Activated CD4-positive, alpha-beta T cell treated with anti-CD3 and anti-CD28 coated beads for 48 hours (primary cell): ENCODE measurements at regions not wholly inside any gene's neighbourhood (a gene's known extent, or its start where the extent isn't known, plus 50 kb on each side); places are given as distances from the start of the nearest gene placed in this dataset.
"Not testable (repeated sequence)": the region's sequence is repeated elsewhere in the genome, so short reads cannot be mapped to it uniquely, and the experiment has no call there.

ENCODE experiments used
- DNase-seq: peaks from one replicate; pipeline ENCODE4 v3.0.0-alpha.2; 2020

DNA sequence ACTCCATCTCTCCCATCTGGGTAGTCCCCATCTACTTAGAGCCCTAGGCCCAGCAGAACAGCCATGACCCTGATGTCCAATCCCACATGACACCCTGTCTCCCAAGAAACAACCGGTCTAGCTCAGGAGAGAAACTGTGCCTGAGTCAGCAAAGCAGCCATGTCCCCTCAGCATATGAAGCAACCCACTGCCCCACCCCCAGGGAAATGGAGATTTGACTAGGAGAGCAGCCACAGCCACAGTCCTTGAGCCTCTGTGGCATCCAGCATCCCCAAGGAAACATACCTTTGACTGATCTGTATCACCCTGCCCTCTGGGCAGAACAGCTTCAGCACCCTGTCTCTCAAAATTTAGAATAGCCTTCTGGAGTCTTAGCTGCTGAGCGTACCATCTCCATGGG lies 641.9 kb upstream of the FBXO33 start:
- DNase-seq: no peak

DNA sequence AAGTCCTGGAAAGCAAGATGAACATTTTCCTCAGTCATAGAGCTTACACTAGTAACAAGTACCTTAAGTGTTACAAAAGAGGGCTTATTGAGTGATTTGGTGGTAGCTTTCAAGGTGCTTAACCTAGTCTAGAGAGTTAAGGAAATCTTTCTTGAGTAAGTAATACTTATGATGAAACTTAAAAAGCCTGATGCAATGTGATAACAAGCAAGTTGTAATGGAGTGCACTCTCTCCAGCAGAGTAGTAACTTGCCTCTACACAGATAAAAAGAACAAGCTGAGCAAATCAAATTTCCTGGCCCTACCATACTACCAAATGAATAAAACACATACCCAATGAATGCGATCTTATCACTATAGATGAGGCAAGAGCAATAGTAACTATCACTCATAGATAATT lies 639.9 kb upstream of the FBXO33 start:
- DNase-seq: no peak

DNA sequence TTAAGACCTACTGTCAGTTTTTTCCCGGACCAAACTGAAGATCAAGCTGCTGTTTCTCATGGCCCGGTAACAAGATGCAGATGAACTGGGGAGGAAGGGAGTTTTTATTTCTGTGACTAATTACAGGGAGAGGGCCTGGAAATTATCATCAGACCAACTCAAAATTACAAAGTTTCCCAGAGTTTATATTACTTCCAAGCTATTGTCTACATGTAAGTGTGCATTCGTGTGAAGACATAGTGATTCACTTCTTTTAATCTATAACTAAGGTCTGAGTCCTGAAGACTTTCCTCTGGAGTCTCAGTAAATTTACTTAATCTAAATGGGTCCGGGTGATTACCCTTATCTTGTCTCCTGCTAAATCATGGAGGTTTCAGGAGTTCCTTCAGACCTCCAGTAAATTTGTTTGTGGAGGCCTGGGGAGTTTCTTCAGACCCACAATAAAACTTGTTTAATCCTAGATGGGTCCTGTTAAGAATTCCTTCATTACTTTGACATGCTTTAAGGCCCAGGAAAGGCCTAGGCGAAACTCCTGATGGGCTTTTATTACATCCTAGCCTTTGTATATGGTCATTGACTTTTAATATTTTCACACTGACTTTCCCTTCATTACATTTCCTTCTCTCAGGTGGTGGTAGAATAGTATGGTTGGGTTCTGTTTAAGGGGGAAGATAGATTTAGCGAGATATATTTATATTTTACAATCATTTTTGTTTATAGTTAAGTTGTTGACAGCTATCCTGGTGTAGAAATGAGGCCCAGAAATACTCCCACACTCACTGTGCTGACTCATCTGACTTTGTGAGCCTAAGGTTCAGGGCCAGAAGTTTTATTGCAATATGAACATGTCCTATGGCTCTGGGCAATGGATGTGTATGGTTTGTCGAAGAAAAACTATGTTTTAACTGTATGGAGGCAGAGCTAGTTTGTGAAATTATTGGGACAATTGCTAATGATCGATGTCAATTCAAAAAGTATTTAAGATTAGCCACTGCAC lies 627.0 kb upstream of the FBXO33 start:
- DNase-seq: no peak

DNA sequence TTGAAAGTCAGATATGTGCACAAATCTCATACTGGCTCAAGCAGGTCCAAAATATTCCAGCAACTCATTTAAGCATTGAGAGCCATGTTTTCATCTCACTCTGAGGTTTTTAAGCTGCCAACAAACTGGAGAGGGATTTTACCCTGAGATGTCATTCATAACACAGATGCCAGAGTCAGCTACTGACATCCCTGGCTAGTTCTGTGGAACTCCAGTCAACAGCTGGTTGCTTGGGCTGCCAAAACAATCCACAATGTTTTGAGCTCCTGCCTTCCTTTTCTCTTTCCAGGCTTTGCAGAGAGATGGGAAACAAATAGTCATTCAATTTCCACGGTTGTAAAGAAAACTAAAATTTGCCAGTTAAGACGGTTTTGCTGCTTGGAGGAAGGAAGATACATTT lies 621.2 kb upstream of the FBXO33 start:
- DNase-seq: no peak

DNA sequence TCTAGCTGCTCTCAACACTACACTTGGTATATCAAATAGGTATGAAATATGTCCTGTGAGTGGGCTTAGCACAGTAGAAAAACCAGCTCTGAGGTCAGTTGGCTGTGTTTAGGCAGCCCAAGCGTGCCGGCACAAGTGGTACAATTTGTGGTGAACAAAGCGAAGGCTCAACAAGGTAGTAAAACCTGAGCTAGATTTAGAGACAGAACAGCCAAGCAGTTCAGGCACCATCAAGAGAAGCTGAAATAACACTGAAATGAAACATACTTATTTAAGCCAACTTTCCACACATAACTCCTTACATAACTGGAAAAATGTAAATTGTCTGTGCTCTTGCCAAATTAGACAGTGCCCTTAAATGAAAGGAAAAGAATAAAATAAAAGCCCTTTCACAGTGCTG lies 596.8 kb upstream of the FBXO33 start:
- DNase-seq: no peak

DNA sequence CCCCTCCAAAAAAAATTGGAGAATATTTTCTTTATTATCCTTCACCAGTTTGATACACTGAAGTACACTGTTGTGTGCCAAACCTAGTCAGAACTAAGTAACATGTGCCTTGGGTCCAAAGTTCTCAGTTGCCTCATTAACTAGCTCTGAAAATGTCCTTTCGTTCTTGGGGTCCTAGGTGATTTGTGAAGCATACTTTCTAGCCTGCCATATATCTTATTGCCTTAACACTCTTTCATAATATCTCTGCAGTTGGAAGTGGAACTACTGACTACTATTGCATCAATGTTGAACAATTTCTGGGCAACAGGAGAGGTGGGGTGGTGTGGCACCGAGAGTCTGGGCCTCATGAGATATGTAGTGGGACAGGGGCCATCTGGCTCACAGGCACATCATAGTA lies 592.9 kb upstream of the FBXO33 start:
- no peak for DNase-seq

DNA sequence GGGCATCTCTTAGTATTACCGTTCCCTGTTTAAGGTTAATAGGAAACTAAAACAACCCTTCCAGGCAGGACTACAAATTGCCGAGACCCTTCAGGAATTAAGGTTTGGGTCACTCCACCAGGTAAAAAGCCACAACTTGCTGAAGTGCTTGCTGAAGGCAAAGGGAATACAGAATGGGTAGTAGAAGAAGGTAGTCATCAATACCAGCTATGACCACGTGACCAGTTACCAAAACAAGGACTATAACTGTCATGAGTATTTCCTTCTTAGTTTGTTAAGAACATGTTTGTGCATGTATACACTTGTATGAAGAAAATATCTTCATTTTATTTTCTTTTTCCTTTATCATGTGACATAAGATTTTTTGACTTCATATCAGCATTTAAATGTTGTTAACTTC lies 578.7 kb upstream of the FBXO33 start:
- DNase-seq: no peak

DNA sequence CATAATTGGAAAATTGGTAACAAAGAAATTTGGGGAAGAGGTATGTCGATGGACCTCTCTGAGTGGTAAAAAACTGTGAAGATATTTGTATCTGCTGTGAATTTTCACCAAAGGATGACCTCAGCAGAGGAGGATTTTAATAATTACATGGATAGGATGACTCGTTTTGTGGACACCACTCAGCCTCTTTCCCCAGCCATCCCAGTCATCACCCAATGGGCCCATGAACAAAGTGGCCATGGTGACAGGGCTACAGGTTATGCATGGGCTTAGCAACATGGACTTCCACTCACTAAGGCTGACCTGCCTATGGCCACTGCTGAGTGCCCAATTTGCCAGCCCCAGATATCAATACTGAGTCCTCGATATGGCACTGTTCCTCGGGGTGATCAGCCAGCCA lies 577.5 kb upstream of the FBXO33 start:
- no peak for DNase-seq

DNA sequence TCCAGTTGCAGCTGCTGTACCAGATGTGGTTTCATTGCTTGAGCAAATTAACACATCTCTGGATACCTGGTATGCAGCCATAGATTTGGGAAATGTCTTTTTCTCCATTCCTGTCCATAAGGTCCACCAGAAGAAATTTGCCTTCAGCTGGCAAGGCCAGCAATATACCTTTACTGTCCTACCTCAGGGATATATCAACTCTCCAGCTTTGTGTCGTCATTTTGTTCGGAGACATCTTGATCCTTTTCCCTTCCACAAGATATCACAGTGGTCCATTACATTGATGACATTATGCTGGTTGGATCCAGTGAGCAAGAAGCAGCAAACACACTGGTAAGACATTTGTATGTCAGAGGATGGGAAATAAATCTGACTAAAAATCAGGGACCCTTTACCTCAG lies 576.1 kb upstream of the FBXO33 start:
- DNase-seq: not testable (repeated sequence)

DNA sequence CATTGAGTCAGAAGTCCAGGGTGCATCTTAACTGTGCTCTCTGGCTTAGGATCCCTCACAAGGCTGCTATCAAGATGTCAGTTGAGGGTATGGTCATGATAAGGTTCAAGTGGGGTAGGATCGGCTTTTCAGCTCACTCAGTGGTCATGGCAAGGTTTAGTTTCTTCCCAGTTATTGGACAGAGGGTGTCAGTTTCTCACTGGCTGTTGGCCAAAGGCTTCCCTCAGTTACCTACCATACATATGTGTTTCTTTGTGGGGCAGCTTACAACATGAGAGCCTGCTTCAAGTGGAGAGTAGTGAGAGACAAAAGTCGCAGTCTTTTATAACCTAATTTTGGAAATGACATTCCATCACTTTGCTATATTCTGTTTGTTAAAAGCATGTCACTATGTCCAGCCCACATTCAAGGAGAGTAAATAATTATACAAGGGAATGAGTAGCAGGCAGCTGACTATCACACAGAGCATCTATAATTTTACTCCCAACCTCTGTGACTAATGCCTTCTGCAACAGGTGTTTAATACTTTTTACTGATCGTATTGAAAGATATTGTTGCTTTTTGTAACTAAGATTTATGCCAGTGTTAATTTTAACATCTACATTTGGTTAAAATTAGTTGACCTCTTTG lies 572.8 kb upstream of the FBXO33 start:
- no peak for DNase-seq

DNA sequence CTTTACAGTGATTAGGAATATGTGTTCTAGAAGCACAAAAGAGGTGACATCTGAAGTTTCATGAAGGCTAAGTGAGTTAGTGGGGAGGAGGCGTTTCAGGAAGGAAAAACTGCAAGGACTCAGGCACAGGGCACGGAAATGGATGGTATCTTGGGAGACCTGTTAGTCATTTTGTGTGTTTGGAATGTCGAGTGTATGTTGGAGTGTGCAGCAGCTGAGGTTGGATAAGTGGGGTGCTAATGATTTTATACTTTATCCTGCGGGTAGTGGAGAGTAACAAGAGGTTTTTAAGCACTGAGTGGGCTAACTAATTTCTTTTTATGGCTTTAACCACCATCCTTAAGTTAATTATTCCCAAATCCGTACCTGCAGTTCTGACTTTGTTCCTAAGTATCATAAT lies 571.5 kb upstream of the FBXO33 start:
- DNase-seq: no peak

DNA sequence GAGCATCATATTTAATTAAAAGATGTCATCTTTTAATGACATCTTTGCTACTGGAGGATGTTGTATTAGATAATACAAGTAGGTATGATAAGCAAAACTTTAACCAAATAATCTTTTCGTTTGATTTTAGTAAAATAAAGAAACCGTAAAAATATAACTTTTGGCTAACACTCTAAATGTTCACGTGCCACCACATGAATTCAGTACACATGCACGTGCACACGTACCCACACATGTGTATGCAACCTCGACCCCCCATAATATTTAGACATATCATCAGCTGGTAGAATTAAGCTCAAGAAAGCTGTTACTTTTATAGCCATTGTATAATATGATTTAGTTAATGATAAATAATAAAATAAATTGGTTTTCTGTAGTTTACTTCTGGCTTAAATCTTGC lies 566.6 kb upstream of the FBXO33 start:
- no peak for DNase-seq

DNA sequence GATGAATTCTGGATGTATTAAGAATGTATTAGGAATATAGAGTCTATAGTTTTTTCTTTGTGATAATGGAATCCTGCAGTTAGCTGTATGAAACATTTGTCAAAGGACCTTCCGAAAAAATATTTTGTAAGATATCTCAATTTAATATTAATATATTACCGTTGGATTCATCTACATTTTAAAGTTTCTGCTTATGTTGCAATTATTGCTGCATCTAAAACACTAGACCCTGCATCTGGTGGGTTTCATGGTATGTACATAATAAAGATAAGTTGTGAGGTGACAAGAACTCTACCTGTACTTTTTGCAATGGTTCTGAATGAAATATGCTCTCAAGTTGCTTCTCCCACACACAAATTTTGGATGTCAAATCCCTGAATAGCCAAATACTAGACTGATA lies 565.9 kb upstream of the FBXO33 start:
- no peak for DNase-seq

DNA sequence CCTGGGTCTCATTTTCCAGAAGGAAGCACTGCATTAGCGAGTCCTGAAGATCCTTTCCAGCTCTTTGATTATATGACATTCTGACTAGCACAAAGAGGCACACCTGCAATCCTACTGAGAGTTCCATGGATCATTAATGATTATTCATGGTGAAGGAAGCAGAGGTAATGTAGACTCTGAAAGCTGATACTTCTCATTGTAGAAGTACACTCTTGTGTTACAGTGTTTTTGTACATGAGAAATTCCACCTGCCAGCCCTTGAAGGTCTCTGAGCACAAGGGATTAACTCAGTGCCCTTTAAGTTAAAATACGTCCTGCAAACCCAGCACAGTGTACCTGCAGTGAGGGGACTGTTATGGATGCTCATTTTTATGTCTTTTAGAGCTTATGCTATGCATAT lies 558.8 kb upstream of the FBXO33 start:
- DNase-seq: no peak

DNA sequence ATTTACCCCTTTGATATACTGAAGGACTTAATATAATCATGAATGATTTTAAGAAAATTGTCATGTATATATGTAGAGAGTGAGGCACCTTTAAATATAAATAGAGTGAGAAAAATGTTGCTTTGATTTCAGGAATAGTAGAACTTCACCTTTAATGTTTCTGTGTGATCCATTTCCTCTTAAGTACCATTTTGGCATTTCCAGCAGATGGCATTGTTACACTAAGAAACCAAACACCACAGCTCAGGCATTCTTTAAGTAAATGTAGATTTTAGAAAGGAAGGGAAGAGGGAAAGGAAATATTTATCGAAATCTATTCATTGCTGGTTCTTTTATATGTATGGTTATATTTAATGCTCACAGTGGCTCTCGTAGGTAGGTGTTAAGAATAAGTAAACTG lies 556.7 kb upstream of the FBXO33 start:
- no peak for DNase-seq

DNA sequence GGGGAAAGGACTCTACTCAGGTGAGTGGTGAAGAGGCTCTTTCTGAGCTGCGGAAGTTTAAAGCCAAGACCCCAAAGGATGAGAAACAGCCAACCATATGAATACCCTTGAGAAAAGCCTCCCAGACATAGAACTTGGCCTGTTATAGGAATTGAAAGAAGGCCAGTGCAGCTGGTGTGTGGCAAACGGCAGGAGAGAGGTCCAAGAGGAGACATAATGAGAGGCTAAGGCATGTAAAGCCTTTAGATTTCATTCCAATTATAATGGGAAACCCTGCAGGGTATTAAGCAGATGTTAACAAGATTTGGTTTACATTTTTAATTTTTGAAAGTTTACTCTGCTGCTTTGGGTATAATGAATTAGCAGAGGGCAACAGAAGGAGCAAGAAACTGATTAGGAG lies 552.1 kb upstream of the FBXO33 start:
- no peak for DNase-seq

DNA sequence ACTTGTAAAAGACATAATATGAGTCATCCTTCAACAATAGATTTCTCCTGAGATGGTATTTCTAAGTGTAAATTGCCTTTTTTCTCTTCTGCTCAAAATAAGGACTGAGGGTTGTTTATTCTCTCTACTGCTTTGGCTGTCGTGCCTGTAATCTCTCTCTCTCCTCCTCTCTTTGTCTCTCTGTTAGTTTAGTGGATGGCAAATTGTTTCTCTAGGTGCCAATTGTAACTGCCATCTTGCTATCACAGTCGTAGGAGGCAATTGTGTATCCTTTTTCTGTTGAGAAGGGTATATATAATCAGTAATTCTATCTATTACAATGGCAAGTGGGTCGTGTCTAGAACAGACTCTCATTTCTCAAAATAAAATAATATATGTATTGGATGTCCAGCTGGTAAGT lies 545.0 kb upstream of the FBXO33 start:
- no peak for DNase-seq

DNA sequence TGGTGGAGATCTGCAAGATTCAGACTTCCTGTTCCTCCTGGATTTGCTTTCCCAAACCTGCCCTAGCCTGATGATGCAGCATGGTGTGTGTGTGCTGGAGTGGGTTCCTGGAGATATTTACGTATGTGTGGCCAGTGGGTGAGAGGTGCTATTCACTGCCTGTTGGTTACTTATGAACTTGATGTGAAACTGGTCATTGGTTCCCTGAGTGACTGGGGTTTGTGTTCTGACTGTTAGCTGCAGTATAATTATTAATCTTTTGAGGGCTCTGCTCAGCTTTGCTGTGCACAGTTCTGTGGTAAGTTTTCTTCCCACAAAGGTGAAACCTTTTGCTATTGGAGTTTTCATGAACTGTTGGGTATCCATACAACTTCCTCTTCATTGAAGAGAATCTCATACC lies 541.8 kb upstream of the FBXO33 start:
- no peak for DNase-seq

DNA sequence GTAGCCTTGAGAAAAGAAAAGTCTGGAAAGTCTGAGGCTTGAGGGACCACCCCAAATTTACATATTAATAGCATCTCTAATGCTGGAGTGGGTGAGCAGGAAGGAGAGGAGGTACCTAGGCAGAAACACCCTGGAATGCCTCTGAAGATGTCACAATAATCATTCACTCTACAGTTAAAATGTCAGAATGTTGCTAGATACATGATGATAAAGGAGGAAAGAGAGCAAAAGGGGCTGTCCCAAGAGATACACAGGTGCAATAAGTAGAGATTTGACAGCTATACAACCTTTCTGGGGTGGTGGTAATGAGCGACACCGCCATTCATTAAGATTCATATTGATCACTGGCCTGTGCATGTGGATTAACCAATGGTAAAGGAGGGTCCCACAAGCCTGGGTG lies 540.5 kb upstream of the FBXO33 start:
- no peak for DNase-seq

DNA sequence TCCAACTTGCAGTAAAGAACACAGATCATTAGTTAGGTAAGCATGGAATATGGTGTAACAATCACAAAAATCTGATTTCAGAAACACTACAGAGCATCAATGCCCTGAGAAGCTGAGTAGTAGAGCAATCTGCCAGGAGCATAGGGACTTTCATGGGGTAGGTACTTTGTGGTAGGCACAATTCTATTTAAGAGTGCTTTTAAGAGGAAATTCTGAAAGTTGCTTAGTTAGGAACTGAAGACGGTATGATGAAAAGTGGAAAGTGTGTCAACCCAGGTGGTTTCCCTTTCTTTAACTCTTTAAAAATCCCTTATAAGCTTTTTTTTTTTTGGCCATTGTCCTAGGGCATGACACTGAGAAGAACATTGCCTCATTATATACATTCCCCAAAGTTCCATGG lies 535.7 kb upstream of the FBXO33 start:
- DNase-seq: no peak

DNA sequence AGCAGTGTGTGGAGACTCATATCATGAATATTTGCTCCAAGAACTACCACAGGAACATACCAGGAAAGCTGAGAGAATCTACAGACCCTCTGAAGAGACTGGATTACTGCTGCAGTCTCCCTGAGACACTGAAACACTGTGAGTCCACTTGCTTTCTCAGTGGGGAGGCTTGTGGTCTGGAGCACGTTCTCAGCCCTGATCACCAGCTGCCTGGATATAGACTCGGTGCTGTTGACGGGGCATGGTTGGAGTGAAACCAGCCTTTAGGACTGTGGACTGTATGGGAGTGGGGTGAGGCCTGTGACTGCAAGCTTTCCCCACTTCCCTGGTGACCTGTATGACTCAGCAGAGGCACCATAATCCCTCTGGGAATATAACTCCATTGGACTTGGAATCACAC lies 525.8 kb upstream of the FBXO33 start:
- no peak for DNase-seq

DNA sequence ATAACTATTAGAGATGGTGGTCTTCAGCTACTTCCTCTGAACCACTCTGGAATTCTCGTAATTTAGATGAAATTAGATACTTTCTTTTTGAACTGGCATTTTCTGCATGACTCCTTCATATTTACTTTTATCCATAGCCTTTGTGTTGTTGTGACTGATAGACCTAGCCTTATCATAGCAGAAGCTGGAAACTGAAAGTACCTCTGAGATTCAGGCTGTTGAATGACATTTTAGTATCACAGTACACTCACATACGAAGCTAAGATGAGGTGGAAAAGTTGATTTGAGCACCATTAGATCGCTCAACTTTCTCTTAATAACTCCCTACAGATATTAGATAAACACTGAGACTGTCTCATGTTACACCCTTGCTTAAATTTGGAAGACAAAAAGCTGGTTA lies 525.1 kb upstream of the FBXO33 start:
- DNase-seq: no peak

DNA sequence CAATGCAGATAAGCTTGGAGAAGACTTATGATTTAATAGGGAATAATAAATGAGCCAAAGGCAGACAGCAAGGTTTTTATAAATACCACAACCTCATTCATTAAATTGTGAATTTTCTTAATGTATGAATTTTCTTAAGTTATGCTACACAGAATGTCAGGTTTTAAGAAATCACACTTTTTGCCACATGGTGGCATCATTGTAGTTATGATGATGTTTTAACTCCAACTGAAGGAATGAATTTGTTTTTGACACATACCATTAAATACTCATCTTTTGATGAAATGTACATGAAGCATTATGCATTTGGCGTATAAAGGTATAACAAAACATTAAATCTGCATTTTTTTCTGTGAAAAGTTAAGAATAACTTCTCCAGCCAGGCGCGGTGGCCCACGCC lies 524.1 kb upstream of the FBXO33 start:
- DNase-seq: no peak

DNA sequence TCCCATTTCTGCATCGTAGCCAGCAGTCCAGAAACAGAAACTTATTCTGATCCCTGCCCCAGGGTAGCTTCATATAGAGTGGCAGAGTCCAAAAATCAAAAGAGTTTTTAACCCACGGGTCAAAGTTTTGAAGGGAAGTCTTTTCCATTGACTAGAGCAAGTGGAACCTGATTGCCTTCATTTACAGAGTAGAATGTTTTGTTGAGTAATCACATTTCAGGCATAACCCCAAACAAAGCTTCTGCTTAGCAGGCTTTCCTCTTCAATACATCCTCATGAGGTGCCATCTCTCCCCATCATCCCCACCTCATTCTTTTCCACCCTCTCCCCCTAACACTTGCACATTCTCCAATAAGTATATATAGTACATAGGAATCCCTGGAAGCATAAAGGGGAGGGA lies 516.0 kb upstream of the FBXO33 start:
- DNase-seq: no peak

DNA sequence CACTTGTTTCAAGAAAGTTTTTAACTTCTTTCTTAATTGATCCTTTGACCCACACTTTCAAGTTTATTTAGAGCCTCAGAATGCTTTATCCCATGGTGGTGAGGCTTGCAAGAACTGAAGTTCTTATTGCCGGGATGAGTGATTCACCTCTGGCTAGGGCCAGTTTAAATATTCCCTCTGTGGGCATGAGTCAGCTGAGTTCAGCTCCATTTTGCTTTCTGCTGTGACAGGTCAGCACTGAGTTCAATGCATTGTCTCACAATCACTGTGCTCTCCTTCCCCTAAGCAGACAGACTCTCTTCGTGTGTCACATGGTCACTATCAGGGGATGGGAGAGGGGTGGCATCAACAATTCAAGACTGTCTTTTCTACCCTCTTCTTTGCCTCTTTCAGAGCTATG lies 514.6 kb upstream of the FBXO33 start:
- no peak for DNase-seq
